GM12878 (cell line): ENCODE measurements at regions not wholly inside any gene's neighbourhood (a gene's known extent, or its start where the extent isn't known, plus 50 kb on each side); places are given as distances from the start of the nearest gene placed in this dataset.

Experiments used
- CBX3 ChIP-seq: fragments of 200-600 bp; sonication (generic); IDR thresholded peaks from 2 replicates; pipeline ENCODE4 v1.6.1; 2016; ENCODE audit warnings: low read depth, borderline replicate concordance
- EZH2 ChIP-seq: IDR thresholded peaks from 2 replicates; pipeline ENCODE4 v1.6.1; 2012; ENCODE audit warnings: low read depth, mild to moderate bottlenecking, control low read depth, inconsistent platforms, low read length, borderline replicate concordance; ENCODE audit not compliant: control insufficient read depth

GRCh38 chr21:41624674-41625310 lies 116.8 kb upstream of the TMPRSS2 start:
- TF ChIP-seq CBX3 (no peak), EZH2 (no peak)
